Cardiac muscle cell (in vitro differentiated cells and primary cell): ENCODE measurements at regions not wholly inside any gene's neighbourhood (a gene's known extent, or its start where the extent isn't known, plus 50 kb on each side); places are given as distances from the start of the nearest gene placed in this dataset.

Source experiments
- DNase-seq, 2 donors: peaks; one replicate each; pipeline versions ENCODE4 v3.0.0 to v3.0.0-alpha.2; 2010 to 2017; ENCODE audit warnings: low read depth in 1 of 2, low spot score in 1 of 2
- H3K27ac ChIP-seq: fragments of 200-600 bp; sonication (generic); 2 replicates; pipeline ENCODE4 v1.5.1; 2016
- H3K27me3 ChIP-seq: fragments of 200-600 bp; sonication (generic); 2 replicates; pipeline ENCODE4 v1.6.0; 2016; ENCODE audit warnings: control low read depth
- H3K36me3 ChIP-seq: fragments of 200-600 bp; sonication (generic); 2 replicates; pipeline ENCODE4 v1.5.1; 2016; ENCODE audit warnings: control low read depth
- H3K4me1 ChIP-seq: fragments of 200-600 bp; sonication (generic); 2 replicates; pipeline ENCODE4 v1.8.1; 2017; ENCODE audit warnings: low read depth, mild to moderate bottlenecking, mixed run types
- H3K4me3 ChIP-seq: fragments of 200-600 bp; sonication (generic); 2 replicates; pipeline ENCODE4 v1.5.1; 2016; ENCODE audit warnings: mild to moderate bottlenecking
- H3K9me3 ChIP-seq: fragments of 200-600 bp; sonication (generic); 2 replicates; pipeline ENCODE4 v1.5.1; 2017; ENCODE audit warnings: low read depth, mild to moderate bottlenecking, control low read depth
- TF ChIP-seq, protein P1 (sequence below): IDR thresholded peaks from 2 replicates; pipeline ENCODE4 v1.5.1; 2012; ENCODE audit warnings: low read depth, mild to moderate bottlenecking, low read length

DNA sequence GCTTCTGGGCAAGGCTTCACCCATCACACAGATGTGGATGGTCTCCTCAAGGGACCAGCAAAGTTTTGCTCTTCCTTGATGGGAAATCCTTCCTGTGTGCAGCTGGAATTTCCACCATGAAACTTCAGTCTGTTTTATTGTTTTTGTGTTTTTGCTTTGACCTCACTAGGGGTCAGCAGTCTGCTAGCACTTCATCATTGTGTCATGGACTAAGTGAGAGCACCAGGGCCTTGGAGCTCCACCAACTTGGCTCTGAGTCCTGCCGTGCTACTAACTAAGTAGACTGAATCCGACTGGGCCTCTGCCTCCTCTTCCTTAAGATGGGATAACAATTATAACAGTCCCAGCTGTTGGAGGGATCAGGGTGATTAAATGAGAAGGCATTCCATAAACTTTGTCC lies 305.8 kb upstream of the NCAM1 start:
- H3K27ac ChIP-seq, result peak overlapping the region; percentile 52
- no peaks in the 10 kb centered on the region for H3K36me3 ChIP-seq
- H3K4me1 ChIP-seq, result peaks cover 34% of the 10 kb centered on the region
- peak; percentile 38 to 81 for DNase-seq
- H3K9me3 ChIP-seq, result no peaks in the 10 kb centered on the region
- H3K27me3 ChIP-seq, result no peaks in the 10 kb centered on the region
- TF ChIP-seq, protein P1, sequence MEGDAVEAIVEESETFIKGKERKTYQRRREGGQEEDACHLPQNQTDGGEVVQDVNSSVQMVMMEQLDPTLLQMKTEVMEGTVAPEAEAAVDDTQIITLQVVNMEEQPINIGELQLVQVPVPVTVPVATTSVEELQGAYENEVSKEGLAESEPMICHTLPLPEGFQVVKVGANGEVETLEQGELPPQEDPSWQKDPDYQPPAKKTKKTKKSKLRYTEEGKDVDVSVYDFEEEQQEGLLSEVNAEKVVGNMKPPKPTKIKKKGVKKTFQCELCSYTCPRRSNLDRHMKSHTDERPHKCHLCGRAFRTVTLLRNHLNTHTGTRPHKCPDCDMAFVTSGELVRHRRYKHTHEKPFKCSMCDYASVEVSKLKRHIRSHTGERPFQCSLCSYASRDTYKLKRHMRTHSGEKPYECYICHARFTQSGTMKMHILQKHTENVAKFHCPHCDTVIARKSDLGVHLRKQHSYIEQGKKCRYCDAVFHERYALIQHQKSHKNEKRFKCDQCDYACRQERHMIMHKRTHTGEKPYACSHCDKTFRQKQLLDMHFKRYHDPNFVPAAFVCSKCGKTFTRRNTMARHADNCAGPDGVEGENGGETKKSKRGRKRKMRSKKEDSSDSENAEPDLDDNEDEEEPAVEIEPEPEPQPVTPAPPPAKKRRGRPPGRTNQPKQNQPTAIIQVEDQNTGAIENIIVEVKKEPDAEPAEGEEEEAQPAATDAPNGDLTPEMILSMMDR, result peak; percentile 33
- H3K4me3 ChIP-seq, result no peak overlapping the region

DNA sequence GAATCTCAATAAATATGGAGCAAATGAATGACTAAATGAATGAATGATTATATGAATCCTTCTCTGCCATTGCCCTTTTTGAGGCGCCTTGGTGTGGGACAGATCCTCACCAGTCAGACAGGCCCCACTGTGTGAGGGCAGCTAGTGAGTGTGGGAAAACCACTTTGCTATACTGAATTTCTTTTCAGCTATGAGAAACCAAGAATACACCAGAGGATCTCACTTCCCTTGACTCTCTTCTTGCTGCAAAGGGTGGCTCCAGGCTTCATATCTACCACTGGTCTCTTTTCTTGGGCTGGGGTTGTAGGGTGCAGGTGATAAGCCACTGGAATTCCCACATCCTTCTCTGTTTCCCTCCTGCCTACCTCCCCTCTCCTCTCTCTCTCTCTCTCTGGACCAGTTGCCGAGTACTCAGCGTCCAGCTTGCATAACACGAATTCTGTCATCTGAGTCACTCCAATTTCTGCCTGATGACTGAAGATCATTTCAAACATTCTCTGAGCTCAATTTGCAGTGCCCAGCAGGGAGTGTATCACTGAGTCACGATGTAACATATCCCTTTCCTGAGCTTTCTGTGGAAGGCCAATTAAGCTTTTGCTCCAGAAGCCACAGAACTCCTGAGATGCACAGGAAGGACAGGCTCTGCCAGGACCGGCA lies 304.3 kb upstream of the NCAM1 start:
- peak in 1 of 2 donors; percentile 42 for DNase-seq
- Histone ChIP-seq H3K27me3 (no peaks in the 10 kb centered on the region), H3K36me3 (no peaks in the 10 kb centered on the region), H3K4me1 (peaks cover 18% of the 10 kb centered on the region), H3K27ac (no peak overlapping the region), H3K4me3 (no peak overlapping the region), H3K9me3 (no peaks in the 10 kb centered on the region)
- TF ChIP-seq, protein P1, result no peak

- Histone ChIP-seq H3K27ac (peak overlapping the region; percentile 18), H3K9me3 (no peaks in the 10 kb centered on the region), H3K4me3 (no peak overlapping the region), H3K4me1 (peaks cover 14% of the 10 kb centered on the region), H3K36me3 (no peaks in the 10 kb centered on the region), H3K27me3 (no peaks in the 10 kb centered on the region)
- TF ChIP-seq, protein P1, result no peak
- peak in 1 of 2 donors; percentile 74 for DNase-seq
Measured at GRCh38 chr11:112658431-112658878, 302.8 kb upstream of the NCAM1 start.

GRCh38 chr11:112661146-112661545 lies 300.1 kb upstream of the NCAM1 start:
- Histone ChIP-seq H3K27ac (no peak overlapping the region), H3K36me3 (no peaks in the 10 kb centered on the region), H3K4me3 (no peak overlapping the region), H3K9me3 (no peaks in the 10 kb centered on the region), H3K27me3 (no peaks in the 10 kb centered on the region), H3K4me1 (no peaks in the 10 kb centered on the region)
- TF ChIP-seq, protein P1, result no peak
- no peak for DNase-seq

- Histone ChIP-seq H3K36me3 (no peaks in the 10 kb centered on the region), H3K4me1 (no peaks in the 10 kb centered on the region), H3K27ac (no peak overlapping the region), H3K4me3 (no peak overlapping the region), H3K27me3 (no peaks in the 10 kb centered on the region), H3K9me3 (no peaks in the 10 kb centered on the region)
- DNase-seq, result no peak
- TF ChIP-seq, protein P1, result no peak
Measured at GRCh38 chr11:112661571-112661970, 299.6 kb upstream of the NCAM1 start.
